Natural killer cell (primary cell): ENCODE measurements at regions not wholly inside any gene's neighbourhood (a gene's known extent, or its start where the extent isn't known, plus 50 kb on each side); places are given as distances from the start of the nearest gene placed in this dataset.
"Not testable (repeated sequence)": the region's sequence is repeated elsewhere in the genome, so short reads cannot be mapped to it uniquely, and the experiment has no call there.

Source experiments
- ATAC-seq, 3 donors: fragments of 150-1000 bp in 2 of 3; fragments of 200-7000 bp in 1 of 3; cut with Tn5 transposase; 1 replicate in 1 of 3; 2 replicates in 2 of 3; pipeline ENCODE4 v1.10.0; 2021; ENCODE audit warnings: mild to moderate bottlenecking in 2 of 3, moderate library complexity in 2 of 3
- DNase-seq, 2 donors: peaks; one replicate each; pipeline versions ENCODE4 v3.0.0 to v3.0.0-alpha.2; 2013 to 2021; ENCODE audit warnings: mixed read lengths in 1 of 2
- H3K27ac ChIP-seq: one replicate; pipeline ENCODE4 v1.5.1; 2013; ENCODE audit warnings: mild to moderate bottlenecking, low read length
- H3K27me3 ChIP-seq: one replicate; pipeline ENCODE4 v1.6.1; 2013; ENCODE audit warnings: low read length; ENCODE audit not compliant: control insufficient read depth, insufficient read depth
- H3K36me3 ChIP-seq: one replicate; pipeline ENCODE4 v1.6.1; 2013; ENCODE audit warnings: low read length; ENCODE audit not compliant: control insufficient read depth, insufficient read depth
- H3K4me1 ChIP-seq: one replicate; pipeline ENCODE4 v1.6.1; 2013; ENCODE audit warnings: low read length; ENCODE audit not compliant: control insufficient read depth, insufficient read depth
- H3K4me3 ChIP-seq: one replicate; pipeline ENCODE4 v1.5.1; 2013; ENCODE audit warnings: low read length
- H3K9me3 ChIP-seq: one replicate; pipeline ENCODE4 v1.6.1; 2013; ENCODE audit warnings: low read length; ENCODE audit not compliant: control insufficient read depth, insufficient read depth
- H3K27ac Mint-ChIP-seq, 2 donors: one replicate each; pipeline ENCODE4 v1.8.0; 2022; ENCODE audit warnings: mild to moderate bottlenecking in 2 of 2, mixed read lengths in 2 of 2, moderate library complexity in 1 of 2
- H3K27me3 Mint-ChIP-seq, 2 donors: one replicate each; pipeline ENCODE4 v1.8.0; 2022; ENCODE audit warnings: low read depth in 2 of 2, mixed read lengths in 2 of 2
- H3K36me3 Mint-ChIP-seq: one replicate; pipeline ENCODE4 v1.8.0; 2022; ENCODE audit warnings: mixed read lengths
- H3K4me1 Mint-ChIP-seq, 2 donors: one replicate each; pipeline ENCODE4 v1.8.0; 2022; ENCODE audit warnings: mixed read lengths in 2 of 2
- H3K4me3 Mint-ChIP-seq: one replicate; pipeline ENCODE4 v1.8.0; 2022; ENCODE audit warnings: mild to moderate bottlenecking, moderate library complexity, mixed read lengths
- H3K9me3 Mint-ChIP-seq, 2 donors: one replicate each; pipeline ENCODE4 v1.8.0; 2022; ENCODE audit warnings: mixed read lengths in 2 of 2
- WGBS: methylation state at CpG from one replicate; pipeline ENCODE4 v1.1.7; 2013; ENCODE audit warnings: missing lambda C conversion rate; ENCODE audit not compliant: insufficient coverage; 5-methylcytosine and 5-hydroxymethylcytosine counted together
- intact Hi-C: fragments of 100-400 bp; cut with micrococcal nuclease; formaldehyde crosslinking; loops from one replicate; pipeline ENCODE4 v1.14.2; 2022
- TF ChIP-seq, protein P1 (sequence below): fragments of 200-600 bp; IDR thresholded peaks from one replicate; pipeline ENCODE4 v1.8.0; 2022; ENCODE audit warnings: antibody characterized with exemption

DNA sequence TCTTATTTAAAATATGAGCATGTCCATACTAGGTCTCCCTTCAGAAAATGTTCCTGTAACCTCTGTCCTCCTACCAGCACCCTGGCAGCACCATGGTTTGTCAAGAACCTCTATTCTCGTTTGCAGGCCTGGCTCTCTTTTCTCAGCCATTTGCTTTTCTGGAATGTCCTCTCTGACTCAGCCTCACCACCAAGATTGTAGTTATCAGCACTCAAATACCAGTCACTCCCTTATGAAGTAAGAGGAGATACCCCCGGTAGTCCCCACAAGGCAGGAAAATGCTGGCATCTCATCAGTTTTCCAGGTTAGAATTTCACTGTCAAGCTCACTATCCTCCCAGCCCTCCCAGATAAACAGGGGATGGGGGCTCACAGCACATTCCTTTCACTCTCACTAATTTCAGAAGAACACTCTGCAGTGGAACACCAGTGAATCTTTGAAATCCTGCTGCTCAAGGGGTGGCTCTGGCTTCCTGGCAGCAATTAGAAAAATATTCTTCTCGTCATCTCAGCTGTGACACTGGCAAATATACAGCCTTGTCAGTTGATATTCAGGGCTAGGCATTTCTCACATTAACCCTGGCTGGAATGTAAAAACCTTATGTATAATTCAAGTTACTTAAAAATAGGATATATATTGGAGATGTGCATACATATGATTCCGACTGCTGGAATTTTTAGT lies 129.2 kb downstream of the TBX18 start:
- no peaks in the 10 kb centered on the region for H3K9me3 ChIP-seq
- no peaks in the 10 kb centered on the region for H3K36me3 ChIP-seq
- no peaks in the 10 kb centered on the region for H3K27me3 ChIP-seq
- Mint-ChIP-seq H3K36me3 (no peaks in the 10 kb centered on the region), H3K4me3 (no peak overlapping the region), H3K4me1 (no peaks in the 10 kb centered on the region), H3K9me3 (peaks cover 9 to 14% of the 10 kb centered on the region in 2 donors), H3K27ac (no peak overlapping the region), H3K27me3 (no peaks in the 10 kb centered on the region)
- TF ChIP-seq, protein P1, sequence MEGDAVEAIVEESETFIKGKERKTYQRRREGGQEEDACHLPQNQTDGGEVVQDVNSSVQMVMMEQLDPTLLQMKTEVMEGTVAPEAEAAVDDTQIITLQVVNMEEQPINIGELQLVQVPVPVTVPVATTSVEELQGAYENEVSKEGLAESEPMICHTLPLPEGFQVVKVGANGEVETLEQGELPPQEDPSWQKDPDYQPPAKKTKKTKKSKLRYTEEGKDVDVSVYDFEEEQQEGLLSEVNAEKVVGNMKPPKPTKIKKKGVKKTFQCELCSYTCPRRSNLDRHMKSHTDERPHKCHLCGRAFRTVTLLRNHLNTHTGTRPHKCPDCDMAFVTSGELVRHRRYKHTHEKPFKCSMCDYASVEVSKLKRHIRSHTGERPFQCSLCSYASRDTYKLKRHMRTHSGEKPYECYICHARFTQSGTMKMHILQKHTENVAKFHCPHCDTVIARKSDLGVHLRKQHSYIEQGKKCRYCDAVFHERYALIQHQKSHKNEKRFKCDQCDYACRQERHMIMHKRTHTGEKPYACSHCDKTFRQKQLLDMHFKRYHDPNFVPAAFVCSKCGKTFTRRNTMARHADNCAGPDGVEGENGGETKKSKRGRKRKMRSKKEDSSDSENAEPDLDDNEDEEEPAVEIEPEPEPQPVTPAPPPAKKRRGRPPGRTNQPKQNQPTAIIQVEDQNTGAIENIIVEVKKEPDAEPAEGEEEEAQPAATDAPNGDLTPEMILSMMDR, result no peak
- no peaks in the 10 kb centered on the region for H3K4me1 ChIP-seq
- DNase-seq, result no peak
- intact Hi-C loops, result no loop called here
- WGBS, result 83% methylated on average over 3 of the region's 4 CpGs
- no peak overlapping the region for H3K27ac ChIP-seq
- no peak overlapping the region for H3K4me3 ChIP-seq
- ATAC-seq, result no peak

DNA sequence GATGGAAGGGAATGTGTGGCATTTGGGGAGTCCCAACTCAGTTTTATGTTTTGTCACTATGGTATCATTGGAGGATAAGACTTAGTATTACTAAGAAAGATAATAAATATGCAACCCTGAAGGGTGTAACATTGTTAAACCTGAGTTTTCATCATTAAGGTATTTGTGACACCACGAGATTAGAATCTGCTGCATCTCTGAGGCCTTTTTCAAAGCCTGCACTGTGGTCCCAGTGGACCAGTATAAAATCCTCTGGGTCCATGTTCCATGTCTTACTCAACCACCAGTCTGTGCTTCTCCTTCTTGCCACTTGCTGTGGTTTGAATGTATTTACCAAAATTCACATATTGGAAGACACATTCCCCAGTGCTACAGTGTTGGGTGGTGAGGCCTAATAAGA lies 130.6 kb downstream of the TBX18 start:
- no peak overlapping the region for H3K27ac Mint-ChIP-seq
- no peak overlapping the region for H3K4me3 ChIP-seq
- H3K4me1 ChIP-seq, result no peaks in the 10 kb centered on the region
- H3K4me3 Mint-ChIP-seq, result no peak overlapping the region
- H3K36me3 ChIP-seq, result no peaks in the 10 kb centered on the region
- WGBS, result 78% methylated on average over 1 of the region's 1 CpG
- TF ChIP-seq, protein P1, result no peak
- no peak for DNase-seq
- H3K27me3 ChIP-seq, result no peaks in the 10 kb centered on the region
- no peaks in the 10 kb centered on the region for H3K27me3 Mint-ChIP-seq
- H3K27ac ChIP-seq, result no peak overlapping the region
- peaks cover 9 to 12% of the 10 kb centered on the region in 2 donors for H3K9me3 Mint-ChIP-seq
- no peaks in the 10 kb centered on the region for H3K9me3 ChIP-seq
- no peak for ATAC-seq
- no peaks in the 10 kb centered on the region for H3K4me1 Mint-ChIP-seq
- H3K36me3 Mint-ChIP-seq, result no peaks in the 10 kb centered on the region
- intact Hi-C loops, result no loop called here

DNA sequence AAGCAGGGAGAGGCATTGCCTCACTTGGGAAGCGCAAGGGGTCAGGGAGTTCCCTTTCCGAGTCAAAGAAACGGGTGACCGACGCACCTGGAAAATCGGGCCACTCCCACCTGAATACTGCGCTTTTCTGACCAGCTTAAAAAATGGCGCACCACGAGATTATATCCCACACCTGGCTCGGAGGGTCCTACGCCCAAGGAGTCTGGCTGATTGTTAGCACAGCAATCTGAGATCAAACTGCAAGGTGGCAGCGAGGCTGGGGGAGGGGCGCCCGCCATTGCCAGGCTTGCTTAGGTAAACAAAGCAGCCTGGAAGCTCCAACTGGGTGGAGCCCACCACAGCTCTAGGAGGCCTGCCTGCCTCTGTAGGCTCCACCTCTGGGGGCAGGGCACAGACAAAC lies 137.9 kb downstream of the TBX18 start:
- 95% methylated on average over 14 of the region's 14 CpGs for WGBS
- H3K4me1 Mint-ChIP-seq, ATAC-seq, H3K4me1 ChIP-seq, H3K36me3 Mint-ChIP-seq, H3K27me3 ChIP-seq, H3K4me3 ChIP-seq, DNase-seq, H3K27ac Mint-ChIP-seq, H3K36me3 ChIP-seq, H3K9me3 ChIP-seq, H3K27me3 Mint-ChIP-seq, intact Hi-C loops, H3K4me3 Mint-ChIP-seq, H3K27ac ChIP-seq: not testable (repeated sequence)
- H3K9me3 Mint-ChIP-seq, result peaks cover 11 to 13% of the 10 kb centered on the region in 2 donors

GRCh38 chr6:84625506-84625905 lies 138.9 kb downstream of the TBX18 start:
- TF ChIP-seq, protein P1, result no peak
- H3K9me3 ChIP-seq, result no peaks in the 10 kb centered on the region
- DNase-seq, result no peak
- no peaks in the 10 kb centered on the region for H3K27me3 ChIP-seq
- no peak overlapping the region for H3K4me3 Mint-ChIP-seq
- H3K36me3 Mint-ChIP-seq, result no peaks in the 10 kb centered on the region
- ATAC-seq, result no peak
- H3K4me3 ChIP-seq, result no peak overlapping the region
- H3K4me1 Mint-ChIP-seq, result no peaks in the 10 kb centered on the region
- H3K4me1 ChIP-seq, result no peaks in the 10 kb centered on the region
- intact Hi-C loops, result no loop called here
- peaks cover 11 to 13% of the 10 kb centered on the region in 2 donors for H3K9me3 Mint-ChIP-seq
- H3K36me3 ChIP-seq, result no peaks in the 10 kb centered on the region
- no peaks in the 10 kb centered on the region for H3K27me3 Mint-ChIP-seq
- no peak overlapping the region for H3K27ac Mint-ChIP-seq
- H3K27ac ChIP-seq, result no peak overlapping the region
